ENCODE measurements at regions not wholly inside any gene's neighbourhood (a gene's known extent, or its start where the extent isn't known, plus 50 kb on each side); places are given as distances from the start of the nearest gene placed in this dataset.

DNA sequence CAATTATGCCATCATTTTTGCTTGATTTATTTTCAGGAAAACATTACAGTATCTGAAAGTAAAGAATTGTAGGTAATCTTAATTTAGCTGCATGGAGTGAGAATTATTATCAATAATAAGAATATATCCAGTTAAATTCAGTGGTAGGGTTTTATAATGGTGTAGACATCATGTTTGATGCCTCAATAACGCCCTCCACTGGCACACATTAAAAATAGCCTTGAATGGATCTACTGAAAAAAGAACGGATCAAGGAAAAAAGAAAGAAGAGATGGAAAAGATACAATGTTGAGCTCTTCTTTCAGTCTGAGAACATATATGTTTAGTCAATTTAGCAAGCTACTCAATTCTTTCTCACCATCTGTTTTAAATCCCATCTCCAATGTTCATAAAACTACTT, 319.2 kb downstream of the CDC14C start:
- no peak overlapping the region for H2AK5ac ChIP-seq (ENCODE audit: low read depth, low read length)
- no peaks in the 10 kb centered on the region for H4K20me1 ChIP-seq (ENCODE audit: insufficient read depth, low read length)
- H2AFZ ChIP-seq (replicated peaks; ENCODE audit: low read length, poor library complexity), result no peak overlapping the region
- H3K4me1 ChIP-seq (ENCODE audit: control insufficient read depth, insufficient read depth, low read length), result no peaks in the 10 kb centered on the region
- no peak overlapping the region for H4K8ac ChIP-seq (ENCODE audit: low read depth in 2 of 2, low read length in 2 of 2)
- H3K4me2 ChIP-seq (ENCODE audit: low read depth, low read length), result no peak overlapping the region
- no peak for ATAC-seq (ENCODE audit: low read depth)
- no peak overlapping the region for H3K27ac ChIP-seq (ENCODE audit: insufficient read depth, low read length)
- POLR2A ChIA-PET (ENCODE audit: unreplicated experiment), result no interaction called here
- H3K9me3 ChIP-seq (ENCODE audit: control insufficient read depth, insufficient read depth, low read length), result peaks cover 2% of the 10 kb centered on the region
- no peak for DNase-seq
- no peak overlapping the region for H2BK5ac ChIP-seq (ENCODE audit: low read depth, low read length, poor library complexity, severe bottlenecking)
- intact Hi-C loops (cut with micrococcal nuclease) (no loop called here), dilution Hi-C loops (cut with HindIII; ENCODE audit: low sequenced_read_pairs, unreplicated experiment) (no loop called here), in situ Hi-C loops (cut with MboI; ENCODE audit: low sequenced_read_pairs) (no loop called here)
- H3K4ac ChIP-seq (ENCODE audit: low read depth, low read length), result no peak overlapping the region
- WGBS, 2 experiments (ENCODE audit: extremely low coverage in 2 of 2, insufficient read length in 1 of 2), result no CpG with 5 or more reads among the region's 2 CpGs
- TF ChIP-seq, protein P1, sequence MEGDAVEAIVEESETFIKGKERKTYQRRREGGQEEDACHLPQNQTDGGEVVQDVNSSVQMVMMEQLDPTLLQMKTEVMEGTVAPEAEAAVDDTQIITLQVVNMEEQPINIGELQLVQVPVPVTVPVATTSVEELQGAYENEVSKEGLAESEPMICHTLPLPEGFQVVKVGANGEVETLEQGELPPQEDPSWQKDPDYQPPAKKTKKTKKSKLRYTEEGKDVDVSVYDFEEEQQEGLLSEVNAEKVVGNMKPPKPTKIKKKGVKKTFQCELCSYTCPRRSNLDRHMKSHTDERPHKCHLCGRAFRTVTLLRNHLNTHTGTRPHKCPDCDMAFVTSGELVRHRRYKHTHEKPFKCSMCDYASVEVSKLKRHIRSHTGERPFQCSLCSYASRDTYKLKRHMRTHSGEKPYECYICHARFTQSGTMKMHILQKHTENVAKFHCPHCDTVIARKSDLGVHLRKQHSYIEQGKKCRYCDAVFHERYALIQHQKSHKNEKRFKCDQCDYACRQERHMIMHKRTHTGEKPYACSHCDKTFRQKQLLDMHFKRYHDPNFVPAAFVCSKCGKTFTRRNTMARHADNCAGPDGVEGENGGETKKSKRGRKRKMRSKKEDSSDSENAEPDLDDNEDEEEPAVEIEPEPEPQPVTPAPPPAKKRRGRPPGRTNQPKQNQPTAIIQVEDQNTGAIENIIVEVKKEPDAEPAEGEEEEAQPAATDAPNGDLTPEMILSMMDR (conservative IDR thresholded peaks at IDR 0.05; ENCODE audit: low read depth, low read length), result no peak
- TF ChIP-seq SMC3 (IDR thresholded peaks at IDR 0.05; ENCODE audit: low read depth, low read length), result no peak
- TF ChIP-seq RCOR1 (IDR thresholded peaks at IDR 0.05; ENCODE audit: insufficient replicate concordance, low read length), result no peak
- TF ChIP-seq RAD21 (IDR thresholded peaks at IDR 0.05; ENCODE audit: low read length), result no peak
- TF ChIP-seq MAZ (IDR thresholded peaks at IDR 0.05; ENCODE audit: borderline replicate concordance, low read depth, low read length), result no peak
- TF ChIP-seq MAFK (IDR thresholded peaks at IDR 0.05; ENCODE audit: low read depth, low read length), result no peak
- TF ChIP-seq RFX5 (IDR thresholded peaks at IDR 0.05; ENCODE audit: low read depth, low read length), result no peak
- TF ChIP-seq, protein P2, sequence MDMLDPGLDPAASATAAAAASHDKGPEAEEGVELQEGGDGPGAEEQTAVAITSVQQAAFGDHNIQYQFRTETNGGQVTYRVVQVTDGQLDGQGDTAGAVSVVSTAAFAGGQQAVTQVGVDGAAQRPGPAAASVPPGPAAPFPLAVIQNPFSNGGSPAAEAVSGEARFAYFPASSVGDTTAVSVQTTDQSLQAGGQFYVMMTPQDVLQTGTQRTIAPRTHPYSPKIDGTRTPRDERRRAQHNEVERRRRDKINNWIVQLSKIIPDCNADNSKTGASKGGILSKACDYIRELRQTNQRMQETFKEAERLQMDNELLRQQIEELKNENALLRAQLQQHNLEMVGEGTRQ (IDR thresholded peaks at IDR 0.05; ENCODE audit: low read depth, low read length), result no peak
- H2BK15ac ChIP-seq (ENCODE audit: low read depth, low read length), result no peak overlapping the region
- H3K9me1 ChIP-seq (ENCODE audit: insufficient read depth, low read length), result no peaks in the 10 kb centered on the region
- H2BK120ac ChIP-seq (ENCODE audit: low read depth, low read length), result no peak overlapping the region
- H3K18ac ChIP-seq (ENCODE audit: low read depth, low read length), result no peak overlapping the region
- no peaks in the 10 kb centered on the region for H3K36me3 ChIP-seq (ENCODE audit: control insufficient read depth, insufficient read depth, low read length)
- no peak overlapping the region for H4K91ac ChIP-seq (ENCODE audit: insufficient read depth, low read depth, low read length)
- H2AK9ac ChIP-seq (replicated peaks; ENCODE audit: low read depth, low read length, poor library complexity), result no peak overlapping the region
- H3K79me1 ChIP-seq (ENCODE audit: low read depth in 1 of 2, low read length in 2 of 2), result no peaks in the 10 kb centered on the region
- H3K4me3 ChIP-seq (ENCODE audit: insufficient read depth, low read depth, low read length), result no peak overlapping the region
- H4K5ac ChIP-seq (ENCODE audit: low read depth, low read length), result no peak overlapping the region
- H3K9ac ChIP-seq (ENCODE audit: low read depth, low read length), result no peak overlapping the region
- CTCF ChIA-PET, result interaction anchor here (0.6 kb wide), 1 partner anchor 116 kb away, joined by 6 read pairs; no protein-coding TSS in a partner anchor
- no peak overlapping the region for H3K14ac ChIP-seq (replicated peaks; ENCODE audit: low read depth, low read length)
- H3K23ac ChIP-seq (ENCODE audit: low read depth, low read length), result no peak overlapping the region
- H3K27me3 ChIP-seq (ENCODE audit: control insufficient read depth, insufficient read depth, low read length), result no peaks in the 10 kb centered on the region
- no TSS peak for BruUV-seq (replicated peaks)
- no peak overlapping the region for H2BK20ac ChIP-seq (ENCODE audit: low read depth, low read length)
- no peak overlapping the region for H3K56ac ChIP-seq (ENCODE audit: extremely low read depth, insufficient read depth, low read length)

Measured in IMR-90 (cell line).